ENCODE measurements at regions not wholly inside any gene's neighbourhood (a gene's known extent, or its start where the extent isn't known, plus 50 kb on each side); places are given as distances from the start of the nearest gene placed in this dataset.
"Not testable (repeated sequence)": the region's sequence is repeated elsewhere in the genome, so short reads cannot be mapped to it uniquely, and the experiment has no call there.

DNA sequence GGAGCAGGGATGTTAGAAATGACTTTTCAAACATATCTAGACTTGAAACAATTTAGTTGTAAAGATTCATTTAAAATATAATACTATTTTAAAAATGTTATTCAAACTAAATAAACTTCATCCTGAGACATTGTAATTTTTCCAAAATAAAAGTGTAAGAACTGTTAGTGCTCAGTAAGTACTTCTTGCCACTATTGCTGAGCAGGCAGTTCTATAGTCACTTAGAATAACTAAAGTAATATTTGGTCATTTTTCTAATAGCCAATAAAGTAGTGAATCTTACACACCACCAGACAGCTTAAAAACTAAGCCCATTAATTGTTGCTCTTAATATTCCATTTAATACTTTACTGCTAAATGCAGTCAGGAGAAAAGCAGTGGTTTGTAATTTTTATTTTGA is 1120.0 kb upstream of the CDH10 start:
- no peak for DNase-seq (ENCODE audit: low spot score)

DNA sequence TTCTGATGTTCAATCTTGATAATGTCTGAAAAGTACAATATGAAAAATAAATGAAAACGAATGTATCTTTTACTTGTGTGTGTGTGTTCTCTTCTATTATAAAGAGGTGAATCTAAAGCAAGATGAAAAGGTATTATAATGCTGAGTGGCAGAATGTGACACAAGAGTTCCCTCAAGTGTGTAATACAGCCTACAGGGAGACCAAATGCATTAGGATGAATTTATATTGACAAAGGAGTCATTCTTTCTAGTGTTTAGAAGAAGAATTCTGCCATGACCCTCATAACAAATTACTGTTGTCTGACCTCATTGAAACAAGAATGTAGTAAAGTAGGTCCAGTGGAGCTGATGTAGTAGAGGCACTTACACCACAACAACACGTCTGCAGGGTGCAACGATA is 1119.0 kb upstream of the CDH10 start:
- DNase-seq (ENCODE audit: low spot score) = no peak

DNA sequence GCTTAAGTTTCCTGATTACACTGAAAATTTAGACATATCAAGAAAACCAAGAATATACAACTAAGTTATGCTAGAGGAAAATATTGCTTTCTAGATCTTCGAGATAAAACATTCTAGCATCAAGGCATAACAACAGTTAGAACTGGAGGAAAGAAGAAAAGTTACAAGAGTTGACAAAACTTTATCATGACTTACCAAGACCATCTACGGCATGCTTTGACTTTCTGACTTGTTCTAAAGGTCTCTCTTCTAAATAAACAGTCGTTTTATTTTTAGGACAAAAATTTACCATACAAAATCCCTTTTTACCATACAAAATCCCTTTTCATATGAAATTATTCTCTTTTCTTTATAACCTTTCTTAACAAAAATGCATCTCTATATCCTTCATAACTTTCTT is 1110.1 kb upstream of the CDH10 start:
- no peak for DNase-seq (ENCODE audit: low spot score)

DNA sequence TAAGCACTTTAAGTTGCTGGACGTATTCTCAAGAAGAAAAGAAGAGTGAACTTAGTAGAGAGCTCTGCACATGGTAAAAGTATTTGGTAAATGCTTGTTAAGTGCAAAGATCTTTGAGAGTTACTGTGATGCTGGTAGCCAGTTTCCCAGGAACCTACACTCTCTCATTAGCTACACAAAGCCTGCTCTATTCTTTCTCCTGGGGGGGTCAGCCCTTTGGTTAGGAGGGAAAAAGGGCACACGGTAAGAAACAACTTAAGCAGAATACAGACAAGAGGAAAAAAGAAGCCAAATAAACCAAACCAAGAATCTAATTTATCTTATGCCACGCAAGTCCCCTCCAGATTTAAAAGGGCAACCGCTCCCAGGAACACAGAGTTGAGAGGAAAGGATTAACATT is 1100.1 kb upstream of the CDH10 start:
- DNase-seq (ENCODE audit: low spot score) = no peak

DNA sequence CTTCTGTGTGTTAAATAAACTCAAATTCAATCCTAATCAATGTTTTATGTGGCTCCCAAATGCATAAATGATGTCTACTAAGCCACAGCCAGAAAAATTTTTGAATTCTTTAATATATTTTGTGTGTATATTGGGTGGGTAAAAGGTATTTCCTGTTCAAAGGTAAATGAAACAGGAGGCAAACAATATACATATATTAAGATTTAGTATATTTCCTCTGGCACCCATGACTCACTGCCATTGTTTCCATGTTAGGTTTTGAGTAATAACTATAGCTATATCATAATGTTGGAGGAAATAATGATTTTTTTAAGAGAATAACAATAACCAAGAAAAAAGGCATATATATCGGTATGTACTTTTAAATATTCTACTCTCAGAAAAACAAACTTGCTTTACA is 1071.9 kb upstream of the CDH10 start:
- no peak for DNase-seq (ENCODE audit: low spot score)

DNA sequence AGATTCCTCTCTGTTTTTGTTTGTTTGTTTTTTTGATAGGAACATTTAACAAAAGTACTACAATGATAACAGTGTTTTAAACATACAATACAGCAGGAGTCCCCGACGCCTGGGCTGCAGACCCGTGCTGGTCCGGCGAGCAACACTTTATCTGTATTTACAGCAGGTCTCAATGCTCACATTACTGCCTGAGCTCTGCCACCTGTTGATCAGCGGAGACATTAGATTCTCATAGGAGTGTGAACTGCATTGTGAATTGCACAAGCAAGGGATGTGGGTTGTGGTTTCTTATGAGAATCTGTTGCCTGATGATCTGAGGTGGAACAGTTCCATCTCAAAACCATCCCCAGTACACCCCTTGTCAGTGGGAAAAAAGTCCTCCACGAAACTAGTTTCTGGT is 1068.5 kb upstream of the CDH10 start:
- no peak for DNase-seq (ENCODE audit: low spot score)

DNA sequence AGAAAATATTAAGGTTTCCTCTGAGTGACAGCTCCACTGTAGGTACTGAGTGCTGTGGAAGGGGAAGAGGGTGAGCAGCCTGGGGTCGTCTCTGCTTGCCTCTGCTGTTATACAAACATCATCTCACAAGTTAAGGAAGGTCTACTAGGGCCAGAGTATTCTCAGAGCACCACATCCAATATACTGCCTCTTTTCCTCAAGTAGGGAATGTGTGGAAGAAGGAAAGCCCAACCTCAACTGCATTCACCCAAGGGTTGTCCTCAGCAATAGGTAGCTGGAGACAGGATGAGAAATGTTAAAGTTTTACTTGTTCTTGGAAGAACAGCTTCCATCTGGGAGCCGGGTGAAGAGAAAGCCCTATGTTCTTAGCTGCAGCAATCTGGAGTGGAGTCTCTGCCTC is 1062.3 kb upstream of the CDH10 start:
- no peak for DNase-seq (ENCODE audit: low spot score)

DNA sequence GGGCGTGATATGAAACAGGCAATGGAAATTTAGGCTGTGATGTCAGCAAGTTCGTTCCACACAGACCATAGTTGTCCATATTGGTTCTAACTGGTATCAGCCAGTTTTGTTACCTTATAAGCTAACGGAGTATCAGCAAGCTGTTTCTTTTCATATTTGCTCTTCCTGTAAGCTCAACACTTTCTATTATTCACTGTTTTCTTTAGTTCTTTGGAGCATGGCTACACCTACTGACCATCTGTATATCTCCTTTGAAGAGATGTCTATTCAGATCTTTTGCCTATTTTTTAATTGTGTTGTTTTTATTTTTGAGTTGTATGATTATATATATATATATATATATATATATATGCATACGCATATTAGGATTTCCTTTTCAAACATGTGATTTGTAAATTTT is 1057.2 kb upstream of the CDH10 start:
- no peak for DNase-seq (ENCODE audit: low spot score)

DNA sequence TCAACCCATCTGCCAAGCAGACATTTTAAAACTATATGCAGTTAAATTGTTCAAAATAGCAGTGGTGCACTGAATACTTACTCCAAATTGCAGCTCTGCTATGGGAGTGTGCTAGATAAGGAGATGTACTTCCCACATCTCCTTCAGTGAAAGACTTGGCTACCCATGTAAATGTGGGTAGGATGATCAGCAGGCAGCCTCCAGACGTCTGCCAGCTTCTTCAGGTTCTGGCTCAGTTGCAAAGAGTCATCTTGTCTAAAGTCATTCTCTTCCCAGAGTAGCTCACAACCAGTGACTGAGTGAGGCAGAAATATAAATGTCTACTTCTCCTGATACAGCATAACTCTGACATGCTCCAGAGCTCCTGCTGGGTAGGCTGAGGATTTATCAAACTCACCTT is 1050.0 kb upstream of the CDH10 start:
- DNase-seq (ENCODE audit: low spot score) = no peak

DNA sequence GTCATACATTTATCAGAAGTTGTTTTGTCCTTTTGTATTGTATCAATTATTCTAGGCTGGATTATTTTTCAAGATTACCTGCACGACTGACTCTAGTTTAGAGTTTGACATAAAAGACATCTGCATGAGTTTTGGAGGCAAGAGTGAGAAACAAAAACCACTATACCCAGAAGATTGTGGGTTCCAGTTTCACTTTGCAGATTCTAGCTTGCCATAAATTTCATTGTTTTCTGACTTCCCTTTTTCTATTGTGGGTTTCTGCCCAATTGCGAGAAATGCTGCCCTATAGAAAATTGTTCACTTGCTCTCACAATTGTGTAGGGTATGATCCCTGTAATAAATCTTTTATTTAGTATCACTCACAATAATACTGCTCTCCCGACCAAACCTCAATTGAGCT is 1043.4 kb upstream of the CDH10 start:
- DNase-seq (ENCODE audit: low spot score) = no peak

DNA sequence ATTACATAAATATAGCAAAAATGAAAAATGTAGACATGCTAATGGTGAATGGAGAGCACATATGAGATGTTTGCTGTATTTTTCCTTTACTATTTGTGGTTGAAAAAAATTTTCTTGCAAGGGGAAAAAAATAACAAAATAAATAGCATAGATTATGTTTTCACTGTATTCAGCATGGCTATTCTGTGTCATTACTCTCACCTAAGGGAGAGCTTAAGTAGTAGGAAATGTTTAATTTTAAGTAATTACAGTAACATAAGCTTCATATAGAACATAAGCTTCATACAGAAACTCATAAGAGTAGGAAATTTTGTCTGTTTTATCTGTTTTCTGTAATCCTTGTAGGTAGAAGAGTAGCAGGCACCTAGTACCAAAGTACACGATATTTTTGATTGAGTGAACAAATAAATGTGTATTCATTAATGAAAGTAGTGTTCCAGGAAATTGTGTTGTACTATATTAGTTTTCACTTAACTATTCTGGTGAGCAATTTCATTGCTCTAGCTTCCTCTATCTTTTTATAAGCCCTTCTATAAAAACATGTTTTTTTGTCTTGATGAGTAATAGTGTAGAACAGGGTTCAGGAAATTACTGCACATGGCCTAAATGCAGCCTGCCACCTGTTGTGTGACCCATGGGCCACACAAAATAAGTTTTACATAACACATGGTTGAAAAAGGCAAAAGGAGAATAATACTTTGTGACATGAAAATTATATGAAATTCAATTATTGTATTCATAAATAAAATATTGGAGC is 1025.0 kb upstream of the CDH10 start:
- DNase-seq (ENCODE audit: low spot score) = no peak

DNA sequence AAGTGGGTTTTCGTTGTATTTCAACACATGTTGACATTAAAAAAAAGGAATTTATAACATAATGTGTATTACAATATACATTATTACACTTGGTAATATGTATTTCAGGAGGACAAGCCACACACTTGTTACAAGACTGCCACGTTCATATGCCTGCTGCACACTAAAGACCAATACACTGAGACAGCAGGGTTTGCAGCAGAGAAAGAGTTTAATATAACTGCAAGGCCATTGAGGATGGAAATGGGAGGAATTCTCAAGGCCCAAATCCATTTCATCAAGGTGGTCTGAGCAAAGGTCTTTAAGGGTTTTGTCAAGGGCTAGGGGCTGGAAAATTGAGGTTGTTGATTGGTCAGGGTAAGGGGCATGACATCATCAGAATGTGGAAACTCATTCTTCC is 1017.8 kb upstream of the CDH10 start:
- no peak for DNase-seq (ENCODE audit: low spot score)

DNA sequence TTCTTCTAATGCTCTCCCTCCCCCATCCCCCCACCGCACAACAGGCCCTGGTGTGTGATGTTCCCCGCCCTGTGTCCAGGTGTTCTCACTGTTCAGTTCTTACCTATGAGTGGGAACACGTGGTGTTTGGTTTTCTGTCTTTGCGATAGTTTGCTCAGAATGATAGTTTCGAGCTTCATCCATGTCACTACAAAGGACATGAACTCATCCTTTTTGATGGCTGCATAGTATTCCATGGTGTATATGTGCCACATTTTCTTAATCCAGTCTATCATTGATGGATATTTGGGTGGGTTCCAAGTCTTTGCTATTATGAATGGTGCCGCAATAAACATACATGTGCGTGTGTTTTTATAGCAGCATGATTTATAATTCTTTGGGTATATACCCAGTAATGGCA is 1005.5 kb upstream of the CDH10 start:
- DNase-seq (ENCODE audit: low spot score) = not testable (repeated sequence)

DNA sequence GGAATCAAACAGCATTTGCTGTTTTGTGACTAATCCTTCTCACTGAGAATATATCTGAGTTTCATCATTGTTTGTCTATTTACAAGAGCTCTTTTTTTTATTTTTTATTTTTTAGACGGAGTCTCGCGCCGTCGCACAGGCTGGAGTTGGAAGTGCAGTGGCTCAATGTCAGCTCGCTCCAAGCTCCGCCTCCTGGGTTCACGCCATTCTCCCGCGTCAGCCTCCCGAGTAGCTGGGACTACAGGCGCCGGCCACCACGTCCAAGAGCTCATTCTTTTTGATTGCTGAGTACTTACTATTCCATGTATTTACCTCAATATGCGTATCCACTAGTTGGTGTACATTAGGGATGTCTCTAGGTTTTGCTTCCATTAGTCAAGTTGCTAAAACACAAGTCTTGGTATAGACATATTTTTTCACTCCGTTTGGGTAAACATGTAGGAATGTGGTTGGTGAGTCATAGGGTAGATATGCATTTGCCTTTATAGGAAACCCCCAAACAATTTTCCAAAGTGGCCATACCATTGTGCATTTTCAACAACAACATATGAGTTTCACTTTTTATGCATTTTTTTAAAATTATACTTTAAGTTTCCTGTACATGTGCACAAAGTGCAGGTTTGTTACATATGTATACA is 1005.0 kb upstream of the CDH10 start:
- no peak for DNase-seq (ENCODE audit: low spot score)

DNA sequence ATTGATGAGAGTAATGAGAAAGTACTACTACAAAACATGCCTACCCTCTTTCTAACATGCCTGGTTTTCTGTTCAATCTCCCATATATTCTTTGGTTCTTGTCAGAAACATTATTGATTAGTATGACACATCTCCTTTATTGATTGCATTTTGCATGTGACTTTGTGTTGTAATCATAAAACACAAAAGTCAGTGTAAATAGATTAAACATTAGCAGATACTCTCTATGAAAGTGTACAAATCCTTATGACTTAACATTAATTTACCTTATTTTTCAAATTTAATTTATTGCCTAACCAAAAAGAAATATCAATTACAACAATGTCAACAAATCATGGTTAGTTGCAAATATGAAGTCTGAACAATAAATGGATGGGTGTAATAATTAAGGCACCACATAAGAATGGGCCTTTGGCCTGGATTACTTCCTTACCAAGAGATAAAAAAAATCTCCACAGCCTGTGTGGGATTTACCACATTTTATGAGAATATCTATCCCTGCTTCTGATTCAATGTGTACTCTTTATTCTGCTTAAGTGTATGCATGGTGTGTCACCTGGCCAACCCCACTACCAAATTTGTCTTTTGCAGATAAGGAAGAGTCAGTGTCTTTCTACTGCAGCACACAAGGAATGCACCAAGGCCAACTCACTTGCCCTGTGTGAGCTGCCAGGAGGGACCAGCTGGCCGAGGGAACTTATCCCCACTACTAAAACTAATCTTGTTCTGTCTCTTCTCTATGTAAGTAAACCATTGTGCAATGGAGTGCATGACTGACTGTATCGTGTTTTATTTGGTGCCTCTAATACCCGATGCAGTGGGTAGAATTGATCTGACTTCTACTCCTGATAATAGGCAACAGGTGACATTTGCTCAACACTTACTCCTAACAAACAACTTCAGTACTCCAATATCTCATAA is 1001.9 kb upstream of the CDH10 start:
- DNase-seq (ENCODE audit: low spot score) = no peak

DNA sequence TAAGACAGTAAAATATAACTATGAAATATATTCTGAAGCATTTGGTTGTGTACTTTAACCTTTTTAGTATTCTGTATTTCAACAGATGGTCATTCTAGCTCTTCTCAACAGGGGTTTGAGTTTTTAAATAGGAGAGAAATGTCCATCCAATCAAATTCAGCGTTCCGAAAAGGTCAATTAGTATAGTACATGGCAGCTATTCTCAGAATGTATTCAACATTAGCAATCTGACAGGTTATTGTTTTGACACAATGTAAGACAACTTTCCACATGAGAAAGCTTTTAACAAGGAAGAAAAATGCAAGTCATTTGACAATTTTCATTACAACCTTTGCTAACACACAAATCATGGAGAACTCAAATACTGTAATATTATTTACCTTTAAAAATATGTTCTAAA is 996.3 kb upstream of the CDH10 start:
- no peak for DNase-seq (ENCODE audit: low spot score)

DNA sequence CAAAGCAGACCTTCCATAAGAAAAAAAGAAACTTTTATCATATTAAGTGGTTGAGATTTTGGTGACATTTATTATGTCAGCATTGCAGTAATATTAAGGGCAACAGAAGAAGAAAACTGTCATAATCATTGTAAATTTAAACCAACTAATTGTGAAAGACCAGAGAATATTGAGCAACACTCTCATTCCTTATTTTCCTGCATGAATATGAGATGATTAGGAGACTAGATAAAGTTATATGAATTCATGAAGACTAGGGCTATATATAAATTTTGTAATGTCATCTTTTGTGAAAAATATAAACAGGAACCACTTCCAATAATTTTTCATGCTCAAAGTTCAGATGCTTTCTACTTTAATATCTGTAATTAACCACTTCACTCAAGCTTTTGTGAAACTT is 974.5 kb upstream of the CDH10 start:
- no peak for DNase-seq (ENCODE audit: low spot score)

DNA sequence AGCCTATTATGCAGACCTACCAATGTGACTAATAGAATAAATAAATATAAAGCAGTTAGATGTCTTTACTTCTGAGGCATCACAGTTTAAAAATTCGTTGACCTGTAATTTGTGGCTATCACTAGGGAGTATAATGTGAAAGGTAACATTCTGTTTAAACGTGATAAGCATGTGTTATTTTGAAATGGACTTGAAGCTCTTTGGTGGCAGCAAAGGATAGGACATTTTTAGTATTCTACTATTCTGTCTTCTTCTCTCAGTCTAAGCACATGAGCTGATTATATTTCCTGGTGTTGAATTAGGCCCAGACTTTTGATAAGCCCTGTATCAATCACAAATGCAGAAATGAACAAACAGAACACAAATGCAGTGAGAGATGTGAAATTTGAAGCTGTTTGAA is 974.0 kb upstream of the CDH10 start:
- DNase-seq (ENCODE audit: low spot score) = no peak

DNA sequence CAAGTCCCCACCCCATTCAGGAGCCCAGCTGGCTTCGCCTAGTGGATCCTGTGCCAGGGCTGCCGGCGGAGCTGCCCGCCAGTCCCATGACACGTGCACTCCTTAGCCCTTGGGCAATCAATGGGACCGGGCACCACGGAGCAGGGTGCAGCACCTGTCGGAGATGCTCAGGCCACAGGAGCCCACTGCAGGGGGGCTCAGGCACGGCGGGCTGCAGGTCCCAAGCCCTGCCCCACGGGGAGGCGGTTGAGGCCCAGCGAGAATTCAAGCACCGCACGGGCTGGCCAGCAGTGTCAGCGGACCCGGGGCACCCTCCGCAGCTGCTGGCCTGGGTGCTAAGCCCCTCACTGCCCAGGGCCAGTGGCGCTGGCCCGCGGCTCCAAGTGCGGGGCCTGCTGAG is 969.7 kb upstream of the CDH10 start:
- no peak for DNase-seq (ENCODE audit: low spot score)

DNA sequence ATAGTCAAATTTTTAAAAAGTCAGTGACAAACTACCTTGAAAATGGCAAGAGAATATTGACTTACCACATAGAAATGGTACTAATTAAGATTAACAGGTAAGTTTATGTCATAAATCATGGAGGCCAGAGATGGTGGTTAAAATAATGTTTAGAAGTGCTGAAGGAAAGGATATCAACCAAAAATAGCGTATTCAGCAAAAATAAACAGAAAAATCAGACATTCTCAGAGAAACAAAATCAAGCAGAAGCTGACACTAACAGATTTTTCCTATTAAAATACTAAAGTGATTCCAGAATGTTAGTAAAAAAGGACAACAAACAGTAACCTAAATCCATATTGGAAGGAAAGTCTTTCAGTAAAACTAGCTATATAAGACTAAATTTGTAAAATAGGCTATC is 959.9 kb upstream of the CDH10 start:
- DNase-seq (ENCODE audit: low spot score) = no peak

DNA sequence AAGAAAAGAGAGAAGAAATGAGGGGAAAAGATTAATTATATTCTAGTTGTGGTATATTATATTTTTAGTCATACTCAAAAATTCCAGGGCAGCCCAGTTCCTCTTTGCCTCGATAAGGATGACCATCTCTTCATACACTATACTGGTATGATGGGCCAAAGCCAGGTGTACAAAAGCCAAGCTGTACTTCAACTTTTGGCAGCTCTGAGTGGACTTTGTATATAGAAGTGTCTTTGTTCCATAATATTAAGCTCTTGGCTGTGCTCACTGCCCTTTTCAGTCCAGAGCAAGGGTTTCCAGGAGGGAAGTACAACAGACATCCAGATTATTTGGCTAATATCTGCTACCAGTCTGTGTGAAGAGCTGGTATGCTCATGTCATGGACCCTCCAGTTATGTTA is 934.3 kb upstream of the CDH10 start:
- DNase-seq (ENCODE audit: low spot score) = no peak

DNA sequence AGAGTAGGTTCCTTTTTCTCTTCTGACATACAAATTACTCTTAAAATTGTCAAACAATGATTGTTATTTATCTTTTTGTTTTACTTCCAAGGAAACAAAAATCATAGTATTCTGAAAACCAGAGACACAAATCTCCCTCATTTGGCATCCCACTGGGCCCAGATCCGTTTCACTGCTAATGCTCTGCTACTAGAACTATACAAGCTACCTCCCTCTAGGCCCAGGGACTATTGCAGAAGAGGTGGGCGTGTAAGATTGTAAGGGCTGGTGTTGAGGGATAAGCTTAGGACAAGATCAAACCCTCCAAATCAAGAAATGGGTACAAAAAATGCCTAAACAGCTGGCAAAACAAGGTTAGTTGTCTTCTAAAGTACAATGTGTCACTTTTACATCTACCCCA is 928.9 kb upstream of the CDH10 start:
- no peak for DNase-seq (ENCODE audit: low spot score)

DNA sequence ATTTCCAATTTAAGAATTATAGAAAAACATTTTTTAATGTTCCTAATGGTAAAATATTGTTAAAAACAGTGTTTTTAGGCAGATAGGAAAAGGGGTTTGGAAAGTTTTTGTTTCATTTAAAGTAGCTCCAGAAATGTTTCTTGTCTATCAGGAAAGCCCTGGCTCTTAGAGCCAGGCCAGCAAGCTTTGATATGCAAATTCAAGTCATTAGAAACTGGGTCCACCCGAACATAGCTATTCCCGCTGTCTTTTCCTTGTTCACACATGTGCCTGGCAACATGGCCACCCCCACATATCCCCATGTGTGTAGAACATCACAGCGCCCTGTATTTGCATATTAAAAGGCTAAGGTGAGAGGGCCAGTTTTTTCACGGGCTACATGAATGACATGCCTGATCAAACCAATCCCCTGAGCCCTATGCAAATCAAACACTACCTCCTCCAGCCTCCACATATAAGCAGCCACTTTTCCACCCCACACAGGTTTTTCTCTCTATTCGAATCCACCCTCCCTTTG is 925.3 kb upstream of the CDH10 start:
- DNase-seq (ENCODE audit: low spot score) = no peak

Data from GM03348 (cell line).